ENCODE measurements at regions not wholly inside any gene's neighbourhood (a gene's known extent, or its start where the extent isn't known, plus 50 kb on each side); places are given as distances from the start of the nearest gene placed in this dataset.
"Not testable (repeated sequence)": the region's sequence is repeated elsewhere in the genome, so short reads cannot be mapped to it uniquely, and the experiment has no call there.

DNA sequence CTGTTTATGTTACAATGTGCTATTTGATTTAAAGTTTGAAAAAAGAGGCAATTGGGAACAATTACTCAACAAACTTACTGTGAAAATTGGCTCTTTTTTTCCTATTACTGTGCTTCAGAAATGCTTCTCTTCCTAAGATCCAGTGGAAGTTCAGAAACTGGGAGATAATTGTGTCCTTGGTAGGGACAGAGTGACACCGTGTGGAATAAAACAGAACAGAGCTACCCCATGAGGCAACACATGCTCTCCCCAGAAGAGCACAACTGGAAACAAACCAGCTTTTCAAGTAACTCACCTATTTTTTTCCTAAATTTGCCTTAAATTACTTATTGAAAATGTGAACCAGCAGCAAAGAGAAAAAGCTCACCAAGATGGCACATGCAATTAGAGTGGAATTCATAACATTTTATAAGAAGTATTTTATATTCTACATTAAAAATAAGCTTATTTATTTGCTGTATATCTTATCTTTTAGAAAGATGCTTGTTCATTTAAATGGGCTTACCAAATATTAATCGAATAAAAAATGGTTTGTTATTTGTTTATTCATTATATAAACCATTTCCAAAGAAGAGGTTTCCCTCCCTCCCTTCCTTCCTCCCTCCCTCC lies 346.1 kb upstream of the ANKRD30A start:
- no peak for TF ChIP-seq POLR2A (IDR thresholded peaks at IDR 0.05)
- TF ChIP-seq, protein P1, sequence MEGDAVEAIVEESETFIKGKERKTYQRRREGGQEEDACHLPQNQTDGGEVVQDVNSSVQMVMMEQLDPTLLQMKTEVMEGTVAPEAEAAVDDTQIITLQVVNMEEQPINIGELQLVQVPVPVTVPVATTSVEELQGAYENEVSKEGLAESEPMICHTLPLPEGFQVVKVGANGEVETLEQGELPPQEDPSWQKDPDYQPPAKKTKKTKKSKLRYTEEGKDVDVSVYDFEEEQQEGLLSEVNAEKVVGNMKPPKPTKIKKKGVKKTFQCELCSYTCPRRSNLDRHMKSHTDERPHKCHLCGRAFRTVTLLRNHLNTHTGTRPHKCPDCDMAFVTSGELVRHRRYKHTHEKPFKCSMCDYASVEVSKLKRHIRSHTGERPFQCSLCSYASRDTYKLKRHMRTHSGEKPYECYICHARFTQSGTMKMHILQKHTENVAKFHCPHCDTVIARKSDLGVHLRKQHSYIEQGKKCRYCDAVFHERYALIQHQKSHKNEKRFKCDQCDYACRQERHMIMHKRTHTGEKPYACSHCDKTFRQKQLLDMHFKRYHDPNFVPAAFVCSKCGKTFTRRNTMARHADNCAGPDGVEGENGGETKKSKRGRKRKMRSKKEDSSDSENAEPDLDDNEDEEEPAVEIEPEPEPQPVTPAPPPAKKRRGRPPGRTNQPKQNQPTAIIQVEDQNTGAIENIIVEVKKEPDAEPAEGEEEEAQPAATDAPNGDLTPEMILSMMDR (IDR thresholded peaks at IDR 0.05), result peak; percentile 58 to 69 (median 64)
- ATAC-seq (peak; percentile 71 to 91 (median 86)), DNase-seq (no peak)
- intact Hi-C loops (cut with DNase I), result no loop called here
- WGBS (ENCODE audit: insufficient coverage, low coverage, low lambda C conversion rate, missing lambda C conversion rate), result 4% methylated on average over 2 of the region's 2 CpGs
- Histone ChIP-seq H3K4me1 (no peaks in the 10 kb centered on the region), H3K27me3 (no peaks in the 10 kb centered on the region), H3K36me3 (no peaks in the 10 kb centered on the region), H3K4me3 (no peak overlapping the region), H3K27ac (no peak overlapping the region), H3K9me3 (no peaks in the 10 kb centered on the region)

DNA sequence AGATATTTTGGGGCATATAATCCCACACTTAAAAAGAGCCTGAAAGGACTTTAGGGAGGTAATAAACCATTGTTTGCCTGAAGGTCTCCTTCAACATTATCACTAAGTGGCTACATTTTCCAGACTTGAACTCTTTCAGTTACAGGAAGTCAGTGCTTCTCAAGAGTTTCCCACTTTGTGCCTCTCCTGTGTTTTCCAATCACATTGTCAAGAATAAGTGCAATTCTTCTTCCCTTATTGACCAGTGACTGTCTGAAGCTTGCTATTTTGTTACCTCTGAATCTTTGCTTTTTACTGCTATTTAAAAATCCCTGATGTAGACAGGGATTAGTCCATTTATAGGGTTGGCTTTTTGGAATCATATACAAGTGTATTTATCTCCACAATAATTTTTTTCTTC lies 346.7 kb upstream of the ANKRD30A start:
- Histone ChIP-seq H3K4me1 (no peaks in the 10 kb centered on the region), H3K27me3 (no peaks in the 10 kb centered on the region), H3K4me3 (no peak overlapping the region), H3K27ac (no peak overlapping the region), H3K9me3 (no peaks in the 10 kb centered on the region), H3K36me3 (no peaks in the 10 kb centered on the region)
- DNase-seq, result no peak
- TF ChIP-seq, protein P1 (IDR thresholded peaks at IDR 0.05), result no peak
- no peak for TF ChIP-seq POLR2A (IDR thresholded peaks at IDR 0.05)
- ATAC-seq, result no peak
- intact Hi-C loops (cut with DNase I), result no loop called here

DNA sequence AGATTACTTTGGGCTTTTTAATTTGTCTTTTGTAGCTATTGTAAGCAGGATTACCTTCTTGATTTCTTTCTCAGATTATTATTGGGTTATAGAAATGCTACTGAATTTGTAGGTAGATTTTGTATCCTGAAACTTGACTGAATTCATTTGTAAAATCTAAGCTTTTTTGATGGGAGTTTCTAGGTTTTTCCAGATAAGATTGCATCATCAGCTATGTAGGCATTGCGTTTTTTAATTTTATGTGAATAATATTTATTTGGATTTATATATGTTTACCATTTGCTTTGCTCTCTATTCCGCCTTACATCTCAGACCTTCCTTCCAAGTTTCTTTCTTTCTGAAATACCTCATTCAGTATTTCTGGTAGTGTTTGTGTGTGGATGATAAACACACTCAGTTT lies 351.7 kb upstream of the ANKRD30A start:
- no peaks in the 10 kb centered on the region for H3K9me3 ChIP-seq
- H3K27ac ChIP-seq, result no peak overlapping the region

DNA sequence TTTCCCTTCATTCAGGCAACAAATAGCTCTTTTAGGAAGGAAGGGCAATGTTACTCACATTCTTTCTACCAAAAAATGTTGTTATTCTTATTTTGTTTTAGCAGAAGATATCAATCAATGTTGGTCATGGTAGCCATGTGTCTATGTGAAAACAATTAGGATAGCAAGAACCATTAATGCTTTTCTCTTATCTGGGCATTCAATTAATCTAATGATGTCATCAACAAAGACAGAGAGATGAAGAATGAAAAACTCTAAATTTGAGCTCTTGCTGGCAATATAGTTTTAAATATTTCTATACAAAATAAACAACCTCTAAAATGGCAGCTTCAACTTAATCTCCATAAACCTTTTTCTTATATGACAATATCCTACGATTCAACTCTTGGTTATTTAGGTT lies 353.7 kb upstream of the ANKRD30A start:
- TF ChIP-seq POLR2A (IDR thresholded peaks at IDR 0.05), result no peak
- TF ChIP-seq, protein P1 (IDR thresholded peaks at IDR 0.05), result no peak
- ATAC-seq (no peak), DNase-seq (no peak)
- Histone ChIP-seq H3K4me3 (no peak overlapping the region), H3K27ac (no peak overlapping the region), H3K9me3 (no peaks in the 10 kb centered on the region), H3K36me3 (no peaks in the 10 kb centered on the region), H3K4me1 (no peaks in the 10 kb centered on the region), H3K27me3 (no peaks in the 10 kb centered on the region)
- 45% methylated on average over 1 of the region's 1 CpG for WGBS (ENCODE audit: insufficient coverage, low coverage, low lambda C conversion rate, missing lambda C conversion rate)
- intact Hi-C loops (cut with DNase I), result no loop called here

More for the DNA sequence above, 351.7 kb upstream of the ANKRD30A start:
- WGBS (ENCODE audit: insufficient coverage, low coverage, low lambda C conversion rate, missing lambda C conversion rate), result 41% methylated on average over 2 of the region's 2 CpGs
- DNase-seq (no peak), ATAC-seq (no peak)
- Histone ChIP-seq H3K27me3 (no peaks in the 10 kb centered on the region), H3K4me3 (no peak overlapping the region), H3K4me1 (no peaks in the 10 kb centered on the region), H3K36me3 (no peaks in the 10 kb centered on the region)
- TF ChIP-seq, protein P1 (IDR thresholded peaks at IDR 0.05), result no peak
- no peak for TF ChIP-seq POLR2A (IDR thresholded peaks at IDR 0.05)
- intact Hi-C loops (cut with DNase I), result no loop called here

DNA sequence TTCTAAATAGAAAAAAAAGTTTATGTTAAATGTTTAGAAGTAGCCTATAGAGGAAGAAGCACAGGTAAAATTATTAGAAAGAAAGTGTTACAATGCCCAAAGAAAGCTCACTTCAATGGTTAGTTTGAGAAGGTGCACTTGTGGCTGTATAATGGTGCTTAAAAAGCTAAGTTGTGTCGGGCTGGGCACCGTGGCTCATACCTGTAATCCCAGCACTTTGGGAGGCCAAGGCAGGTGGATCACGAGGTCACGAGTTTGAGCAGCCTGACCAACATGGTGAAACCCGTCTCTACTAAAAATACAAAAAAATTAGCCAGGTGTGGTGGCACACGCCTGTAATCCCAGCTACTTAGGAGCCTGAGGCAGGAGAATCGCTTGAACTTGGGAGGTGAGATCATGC lies 355.7 kb upstream of the ANKRD30A start:
- H3K36me3 ChIP-seq; DNase-seq; H3K9me3 ChIP-seq; intact Hi-C loops (cut with DNase I); H3K4me3 ChIP-seq; ATAC-seq; H3K4me1 ChIP-seq; H3K27me3 ChIP-seq; H3K27ac ChIP-seq: not testable (repeated sequence)
- 77% methylated on average over 7 of the region's 7 CpGs for WGBS (ENCODE audit: insufficient coverage, low coverage, low lambda C conversion rate, missing lambda C conversion rate)

Data from right lobe of liver (tissue), 6 donors.